Cardiac muscle cell (in vitro differentiated cells and primary cell): ENCODE measurements at regions not wholly inside any gene's neighbourhood (a gene's known extent, or its start where the extent isn't known, plus 50 kb on each side); places are given as distances from the start of the nearest gene placed in this dataset.
"Not testable (repeated sequence)": the region's sequence is repeated elsewhere in the genome, so short reads cannot be mapped to it uniquely, and the experiment has no call there.

ENCODE experiments used
- DNase-seq, 2 donors: peaks; one replicate each; pipeline versions ENCODE4 v3.0.0 to v3.0.0-alpha.2; 2010 to 2017; ENCODE audit warnings: low read depth in 1 of 2, low spot score in 1 of 2
- H3K27ac ChIP-seq: fragments of 200-600 bp; sonication (generic); 2 replicates; pipeline ENCODE4 v1.5.1; 2016
- H3K27me3 ChIP-seq: fragments of 200-600 bp; sonication (generic); 2 replicates; pipeline ENCODE4 v1.6.0; 2016; ENCODE audit warnings: control low read depth
- H3K36me3 ChIP-seq: fragments of 200-600 bp; sonication (generic); 2 replicates; pipeline ENCODE4 v1.5.1; 2016; ENCODE audit warnings: control low read depth
- H3K4me1 ChIP-seq: fragments of 200-600 bp; sonication (generic); 2 replicates; pipeline ENCODE4 v1.8.1; 2017; ENCODE audit warnings: low read depth, mild to moderate bottlenecking, mixed run types
- H3K4me3 ChIP-seq: fragments of 200-600 bp; sonication (generic); 2 replicates; pipeline ENCODE4 v1.5.1; 2016; ENCODE audit warnings: mild to moderate bottlenecking
- H3K9me3 ChIP-seq: fragments of 200-600 bp; sonication (generic); 2 replicates; pipeline ENCODE4 v1.5.1; 2017; ENCODE audit warnings: low read depth, mild to moderate bottlenecking, control low read depth
- TF ChIP-seq, protein P1 (sequence below): IDR thresholded peaks from 2 replicates; pipeline ENCODE4 v1.5.1; 2012; ENCODE audit warnings: low read depth, mild to moderate bottlenecking, low read length

DNA sequence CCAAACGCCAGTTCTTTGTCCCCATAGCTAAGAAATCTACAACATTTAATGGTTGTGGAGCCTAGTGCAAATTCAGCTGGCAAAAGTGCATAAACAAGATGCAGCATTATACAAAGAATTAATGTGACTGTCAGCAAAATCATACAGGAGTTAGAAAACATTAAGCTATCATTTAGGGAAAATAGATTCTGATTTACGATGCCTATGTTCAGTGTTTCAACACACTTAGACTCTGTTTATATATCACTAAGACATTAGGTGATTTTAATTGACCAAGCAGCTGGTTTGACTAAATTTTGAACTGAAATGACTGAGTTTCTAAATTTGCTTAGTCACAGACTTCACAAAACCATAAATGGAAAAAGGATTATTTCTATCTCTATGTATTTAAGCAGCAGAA, 1076.8 kb downstream of the TBL1XR1 start:
- no peaks in the 10 kb centered on the region for H3K27me3 ChIP-seq
- no peaks in the 10 kb centered on the region for H3K9me3 ChIP-seq
- DNase-seq = no peak
- TF ChIP-seq, protein P1, sequence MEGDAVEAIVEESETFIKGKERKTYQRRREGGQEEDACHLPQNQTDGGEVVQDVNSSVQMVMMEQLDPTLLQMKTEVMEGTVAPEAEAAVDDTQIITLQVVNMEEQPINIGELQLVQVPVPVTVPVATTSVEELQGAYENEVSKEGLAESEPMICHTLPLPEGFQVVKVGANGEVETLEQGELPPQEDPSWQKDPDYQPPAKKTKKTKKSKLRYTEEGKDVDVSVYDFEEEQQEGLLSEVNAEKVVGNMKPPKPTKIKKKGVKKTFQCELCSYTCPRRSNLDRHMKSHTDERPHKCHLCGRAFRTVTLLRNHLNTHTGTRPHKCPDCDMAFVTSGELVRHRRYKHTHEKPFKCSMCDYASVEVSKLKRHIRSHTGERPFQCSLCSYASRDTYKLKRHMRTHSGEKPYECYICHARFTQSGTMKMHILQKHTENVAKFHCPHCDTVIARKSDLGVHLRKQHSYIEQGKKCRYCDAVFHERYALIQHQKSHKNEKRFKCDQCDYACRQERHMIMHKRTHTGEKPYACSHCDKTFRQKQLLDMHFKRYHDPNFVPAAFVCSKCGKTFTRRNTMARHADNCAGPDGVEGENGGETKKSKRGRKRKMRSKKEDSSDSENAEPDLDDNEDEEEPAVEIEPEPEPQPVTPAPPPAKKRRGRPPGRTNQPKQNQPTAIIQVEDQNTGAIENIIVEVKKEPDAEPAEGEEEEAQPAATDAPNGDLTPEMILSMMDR = no peak
- H3K36me3 ChIP-seq = no peaks in the 10 kb centered on the region
- no peaks in the 10 kb centered on the region for H3K4me1 ChIP-seq
- no peak overlapping the region for H3K27ac ChIP-seq
- no peak overlapping the region for H3K4me3 ChIP-seq

DNA sequence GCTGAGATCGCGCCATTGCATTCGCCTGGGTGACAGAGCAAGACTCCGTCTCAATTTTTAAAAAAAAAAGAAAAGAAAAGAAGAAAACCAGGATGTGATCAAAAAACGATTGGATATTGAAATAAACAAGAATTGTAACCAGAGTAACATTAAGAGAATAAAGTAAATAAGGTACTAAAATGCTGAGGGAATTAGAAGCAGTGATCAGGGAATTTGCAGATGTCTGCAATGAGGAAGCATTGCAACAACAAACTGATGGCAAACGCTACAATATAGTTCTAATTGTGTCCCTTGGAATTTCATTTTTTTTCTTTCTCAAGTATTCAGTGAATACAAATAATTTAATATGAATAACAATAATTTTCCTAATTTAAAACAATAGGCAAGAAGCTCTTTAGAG, 1077.5 kb downstream of the TBL1XR1 start:
- no peak for DNase-seq
- H3K9me3 ChIP-seq = no peaks in the 10 kb centered on the region
- no peak overlapping the region for H3K4me3 ChIP-seq
- no peaks in the 10 kb centered on the region for H3K27me3 ChIP-seq
- no peaks in the 10 kb centered on the region for H3K36me3 ChIP-seq
- H3K27ac ChIP-seq = no peak overlapping the region
- TF ChIP-seq, protein P1 = no peak
- no peaks in the 10 kb centered on the region for H3K4me1 ChIP-seq

DNA sequence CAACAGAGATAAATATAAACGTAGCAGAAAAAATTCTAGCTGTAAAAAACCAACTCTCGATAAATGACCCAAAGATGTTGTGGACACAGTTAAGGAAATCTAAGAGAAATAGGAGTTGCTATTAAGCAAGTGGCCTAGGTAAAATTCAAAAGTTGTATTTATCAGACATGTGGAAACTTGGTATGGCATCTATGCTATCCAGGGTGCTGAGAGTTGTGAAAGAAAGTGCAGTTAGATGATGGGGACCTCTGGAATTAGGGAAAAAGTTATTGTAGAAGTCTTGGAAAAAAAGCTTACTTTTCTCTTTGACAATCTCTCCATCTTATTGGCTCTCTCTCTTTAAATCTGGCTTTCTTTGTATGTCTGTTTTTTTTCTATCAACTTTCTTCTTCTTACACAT, 1090.9 kb downstream of the TBL1XR1 start:
- Histone ChIP-seq H3K4me3 (no peak overlapping the region), H3K9me3 (no peaks in the 10 kb centered on the region), H3K36me3 (no peaks in the 10 kb centered on the region), H3K27me3 (no peaks in the 10 kb centered on the region), H3K4me1 (no peaks in the 10 kb centered on the region), H3K27ac (no peak overlapping the region)
- TF ChIP-seq, protein P1 = no peak
- peak in 1 of 2 donors; percentile 4 for DNase-seq

DNA sequence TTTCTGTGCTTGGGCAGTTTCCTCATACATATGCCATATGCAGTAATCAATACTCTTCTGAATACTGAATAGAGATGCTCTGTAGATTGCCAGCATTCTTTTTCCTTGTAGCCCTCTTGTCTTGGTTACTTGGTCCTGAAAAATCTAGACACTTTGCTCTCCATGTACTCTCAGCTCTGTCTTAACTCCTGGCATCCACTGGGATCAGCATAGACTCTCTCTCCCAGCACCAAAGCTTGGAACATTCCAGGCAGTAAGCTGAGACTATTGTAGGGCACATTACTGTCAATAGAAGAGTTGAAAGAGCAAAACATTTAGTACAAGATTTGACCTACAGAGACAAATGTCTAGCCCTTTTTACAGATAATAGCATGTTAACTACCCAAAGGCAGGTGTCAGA, 1100.3 kb downstream of the TBL1XR1 start:
- DNase-seq = peak in 1 of 2 donors; percentile 5
- Histone ChIP-seq H3K27ac (no peak overlapping the region), H3K4me1 (no peaks in the 10 kb centered on the region), H3K4me3 (no peak overlapping the region), H3K36me3 (no peaks in the 10 kb centered on the region), H3K27me3 (no peaks in the 10 kb centered on the region), H3K9me3 (no peaks in the 10 kb centered on the region)
- TF ChIP-seq, protein P1 = no peak

DNA sequence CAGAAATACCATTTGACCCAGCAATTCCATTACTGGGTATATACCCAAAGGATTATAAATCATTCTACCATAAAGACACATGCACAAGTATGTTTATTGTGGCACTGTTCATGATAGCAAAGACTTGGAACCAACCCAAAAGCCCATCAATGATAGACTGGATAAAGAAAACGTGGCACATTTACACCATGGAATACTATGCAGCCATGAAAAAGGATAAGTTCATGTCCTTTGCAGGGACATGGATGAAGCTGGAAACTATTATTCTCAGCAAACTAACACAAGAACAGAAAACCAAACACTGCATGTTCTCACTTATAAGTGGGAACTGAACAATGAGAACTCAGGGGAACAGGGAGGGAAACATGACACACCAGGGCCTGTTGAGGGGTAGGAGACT, 1103.4 kb downstream of the TBL1XR1 start:
- not testable (repeated sequence) for H3K36me3 ChIP-seq, H3K27ac ChIP-seq, H3K4me3 ChIP-seq, H3K9me3 ChIP-seq, H3K27me3 ChIP-seq, DNase-seq, H3K4me1 ChIP-seq

DNA sequence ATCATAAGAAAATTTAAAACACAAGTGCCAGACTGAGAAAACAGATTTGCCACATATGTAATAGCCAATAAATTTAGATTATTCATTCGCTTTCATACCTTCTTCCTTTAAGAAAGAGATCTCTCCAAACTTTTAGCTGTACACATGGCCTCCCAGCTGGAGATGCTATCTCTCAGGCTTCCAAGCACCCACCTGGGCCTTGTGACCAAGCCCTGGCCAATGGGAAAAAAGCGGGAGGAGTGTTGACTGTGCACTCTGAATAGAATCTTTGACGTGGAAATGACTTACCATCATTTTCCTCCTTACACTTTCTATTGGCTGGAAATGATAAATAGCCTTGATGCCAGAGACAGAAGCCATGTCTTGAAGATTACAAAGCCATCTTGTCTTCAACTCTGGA, 1106.6 kb downstream of the TBL1XR1 start:
- TF ChIP-seq, protein P1 = no peak
- Histone ChIP-seq H3K4me1 (no peaks in the 10 kb centered on the region), H3K36me3 (no peaks in the 10 kb centered on the region), H3K27me3 (no peaks in the 10 kb centered on the region), H3K9me3 (no peaks in the 10 kb centered on the region), H3K4me3 (no peak overlapping the region), H3K27ac (no peak overlapping the region)
- no peak for DNase-seq
